Adrenal gland (tissue), 5 donors: ENCODE measurements at regions not wholly inside any gene's neighbourhood (a gene's known extent, or its start where the extent isn't known, plus 50 kb on each side); places are given as distances from the start of the nearest gene placed in this dataset.

ENCODE experiments used
- CTCF ChIP-seq, 6 experiments: fragments of 450-650 bp in 4 of 6; fragments of 200-600 bp in 2 of 6; sonication (generic) in 1 of 6; IDR thresholded peaks; 1 replicate in 5 of 6; 2 replicates in 1 of 6; pipeline versions ENCODE4 v1.5.1 to v1.8.0; 2016 to 2021; ENCODE audit warnings: antibody characterized with exemption in 6 of 6, mild to moderate bottlenecking in 2 of 6, moderate library complexity in 1 of 6
- POLR2A ChIP-seq, 2 donors: fragments of 450-650 bp; IDR thresholded peaks; one replicate each; pipeline ENCODE4 v1.6.1; 2017; ENCODE audit warnings: antibody characterized with exemption in 2 of 2, mild to moderate bottlenecking in 2 of 2, moderate library complexity in 1 of 2
- donor health status: DM: no; HTN: no; CAD: no.

- no peak for TF ChIP-seq CTCF (IDR thresholded peaks at IDR 0.05)
- no peak for TF ChIP-seq POLR2A (IDR thresholded peaks at IDR 0.05)
Measured at GRCh38 chr18:79613186-79613931, 66.2 kb upstream of the CTDP1 start.
